ENCODE measurements at regions not wholly inside any gene's neighbourhood (a gene's known extent, or its start where the extent isn't known, plus 50 kb on each side); places are given as distances from the start of the nearest gene placed in this dataset.
"Not testable (repeated sequence)": the region's sequence is repeated elsewhere in the genome, so short reads cannot be mapped to it uniquely, and the experiment has no call there.

DNA sequence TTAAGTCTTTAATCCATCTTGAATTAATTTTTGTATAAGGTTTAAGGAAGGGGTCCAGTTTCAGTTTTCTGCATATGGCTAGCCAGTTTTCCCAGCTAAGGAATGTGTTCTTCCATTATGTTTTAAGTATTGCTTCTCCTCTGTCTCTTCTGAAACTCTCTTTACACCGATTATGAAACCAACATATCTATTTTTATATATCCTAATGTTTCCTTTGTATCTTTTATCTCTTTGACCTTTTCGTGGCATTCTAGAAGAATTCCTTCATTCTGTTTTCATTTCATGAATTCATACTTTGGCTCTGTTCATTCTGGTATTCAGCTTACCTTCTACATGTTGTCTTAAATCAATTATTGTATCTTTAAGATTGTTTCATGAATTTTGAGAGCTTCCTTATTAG is 697.0 kb upstream of the ACVR2A start:
- TF ChIP-seq, protein P1, sequence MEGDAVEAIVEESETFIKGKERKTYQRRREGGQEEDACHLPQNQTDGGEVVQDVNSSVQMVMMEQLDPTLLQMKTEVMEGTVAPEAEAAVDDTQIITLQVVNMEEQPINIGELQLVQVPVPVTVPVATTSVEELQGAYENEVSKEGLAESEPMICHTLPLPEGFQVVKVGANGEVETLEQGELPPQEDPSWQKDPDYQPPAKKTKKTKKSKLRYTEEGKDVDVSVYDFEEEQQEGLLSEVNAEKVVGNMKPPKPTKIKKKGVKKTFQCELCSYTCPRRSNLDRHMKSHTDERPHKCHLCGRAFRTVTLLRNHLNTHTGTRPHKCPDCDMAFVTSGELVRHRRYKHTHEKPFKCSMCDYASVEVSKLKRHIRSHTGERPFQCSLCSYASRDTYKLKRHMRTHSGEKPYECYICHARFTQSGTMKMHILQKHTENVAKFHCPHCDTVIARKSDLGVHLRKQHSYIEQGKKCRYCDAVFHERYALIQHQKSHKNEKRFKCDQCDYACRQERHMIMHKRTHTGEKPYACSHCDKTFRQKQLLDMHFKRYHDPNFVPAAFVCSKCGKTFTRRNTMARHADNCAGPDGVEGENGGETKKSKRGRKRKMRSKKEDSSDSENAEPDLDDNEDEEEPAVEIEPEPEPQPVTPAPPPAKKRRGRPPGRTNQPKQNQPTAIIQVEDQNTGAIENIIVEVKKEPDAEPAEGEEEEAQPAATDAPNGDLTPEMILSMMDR (IDR thresholded peaks at IDR 0.05), result no peak
- ATAC-seq (ENCODE audit: low FRiP score), result no peak
- DNase-seq (ENCODE audit: low spot score), result no peak

DNA sequence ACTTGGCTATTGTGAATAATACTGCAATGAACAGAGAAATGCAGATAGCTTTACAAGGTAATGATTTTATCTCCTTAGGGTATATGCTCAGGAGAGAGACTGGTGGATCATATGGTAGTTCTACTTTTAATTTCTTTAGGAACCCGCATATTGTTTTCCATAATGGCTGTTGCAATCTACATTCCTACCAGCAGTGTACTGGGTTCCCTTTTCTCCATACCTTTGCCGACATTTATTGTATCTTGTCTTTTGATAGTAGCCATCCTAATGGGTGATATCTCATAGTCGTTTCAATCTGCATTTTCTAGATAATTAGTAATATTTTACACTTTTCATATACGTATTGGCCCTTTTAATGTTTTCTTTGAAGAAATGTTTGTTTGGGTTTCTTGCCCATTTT is 702.9 kb upstream of the ACVR2A start:
- ATAC-seq (ENCODE audit: low FRiP score), result no peak
- TF ChIP-seq, protein P1 (IDR thresholded peaks at IDR 0.05), result no peak
- no peak for DNase-seq (ENCODE audit: low spot score)

DNA sequence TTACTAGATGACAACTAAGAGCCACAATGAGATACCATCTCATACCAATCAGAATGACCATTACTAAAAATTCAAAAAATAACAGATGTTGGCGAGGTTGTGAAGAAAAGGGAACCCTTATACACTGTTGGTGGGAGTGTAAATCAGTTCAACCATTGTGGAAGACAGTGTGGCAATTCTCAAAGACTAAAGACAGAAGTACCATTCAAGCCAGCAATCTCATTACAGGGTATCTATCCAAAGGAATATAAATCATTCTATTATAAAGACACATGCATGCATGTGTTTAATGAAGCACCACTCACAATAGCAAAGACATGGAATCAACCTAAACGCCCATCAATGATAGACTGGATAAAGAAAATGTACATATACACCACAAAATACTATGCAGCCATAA is 705.1 kb upstream of the ACVR2A start:
- ATAC-seq (ENCODE audit: low FRiP score), result not testable (repeated sequence)

GRCh38 chr2:147137711-147138110 is 707.1 kb upstream of the ACVR2A start:
- no peak for DNase-seq (ENCODE audit: low spot score)
- TF ChIP-seq, protein P1 (IDR thresholded peaks at IDR 0.05), result no peak
- ATAC-seq (ENCODE audit: low FRiP score), result no peak

More for the DNA sequence above, 705.1 kb upstream of the ACVR2A start:
- DNase-seq (ENCODE audit: low spot score), result not testable (repeated sequence)

GRCh38 chr2:147135376-147135775 is 709.5 kb upstream of the ACVR2A start:
- TF ChIP-seq, protein P1 (IDR thresholded peaks at IDR 0.05), result no peak
- no peak for DNase-seq (ENCODE audit: low spot score)
- no peak for ATAC-seq (ENCODE audit: low FRiP score)

DNA sequence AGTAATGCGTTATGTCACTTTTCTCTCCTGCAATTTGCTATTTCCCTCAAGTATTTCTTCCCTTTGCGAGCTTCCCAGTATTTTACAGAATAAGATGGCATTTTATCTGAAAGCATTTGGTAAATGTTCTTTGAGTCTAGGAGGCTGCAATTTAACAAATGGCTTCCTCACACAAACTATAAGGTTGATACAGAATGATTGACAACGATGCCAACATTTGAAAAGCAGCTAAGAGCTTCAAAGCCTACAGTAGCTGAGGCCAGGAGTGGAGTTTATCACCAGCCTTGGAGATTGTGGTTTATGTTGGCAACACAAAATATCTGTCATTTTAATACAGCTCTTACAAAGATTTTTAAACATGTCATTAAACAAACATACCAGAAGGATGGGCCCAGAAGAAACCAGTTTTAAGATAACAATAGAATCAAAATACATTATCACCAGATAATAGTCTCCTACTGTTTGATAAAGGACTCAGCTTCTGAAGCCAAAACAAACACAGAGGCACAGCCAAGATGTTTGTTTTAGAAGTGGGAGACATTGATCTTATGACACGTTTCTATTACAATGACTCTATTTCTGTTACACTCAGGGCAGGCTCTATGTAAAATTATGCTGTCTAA is 711.4 kb upstream of the ACVR2A start:
- no peak for ATAC-seq (ENCODE audit: low FRiP score)
- no peak for DNase-seq (ENCODE audit: low spot score)
- TF ChIP-seq, protein P1 (IDR thresholded peaks at IDR 0.05), result no peak

DNA sequence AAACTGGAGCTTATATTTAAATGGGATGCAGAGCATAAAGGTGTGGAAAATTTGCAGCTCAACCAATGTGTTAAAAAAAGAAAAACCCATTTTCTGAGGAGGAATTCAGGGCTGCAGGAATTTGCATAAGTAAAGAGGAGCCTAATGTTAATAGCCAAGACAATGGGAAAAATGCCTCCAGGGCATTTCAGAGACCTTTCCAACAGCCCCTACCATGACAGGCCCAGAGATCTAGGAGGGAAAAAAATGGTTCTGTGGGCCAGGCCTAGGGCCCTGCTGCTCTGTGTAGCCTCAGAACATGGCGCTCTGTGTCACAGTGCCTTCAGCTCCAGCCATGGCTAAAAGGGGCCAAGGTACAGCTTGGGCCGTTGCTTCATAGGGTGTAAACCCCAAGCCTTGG is 719.7 kb upstream of the ACVR2A start:
- no peak for ATAC-seq (ENCODE audit: low FRiP score)
- no peak for DNase-seq (ENCODE audit: low spot score)
- TF ChIP-seq, protein P1 (IDR thresholded peaks at IDR 0.05), result no peak

All from omental fat pad (tissue), 3 donors.